T-helper 2 cell (primary cell): ENCODE measurements at regions not wholly inside any gene's neighbourhood (a gene's known extent, or its start where the extent isn't known, plus 50 kb on each side); places are given as distances from the start of the nearest gene placed in this dataset.

Experiments used
- DNase-seq, 5 experiments: peaks; one replicate each; pipeline versions ENCODE4 v3.0.0 to v3.0.0-alpha.2; 2012 to 2022

- no peak for DNase-seq
Observed at GRCh38 chr10:25114036-25114411, 60.8 kb upstream of the GPR158 start.

GRCh38 chr10:25117757-25118156, 57.0 kb upstream of the GPR158 start:
- no peak for DNase-seq

DNA sequence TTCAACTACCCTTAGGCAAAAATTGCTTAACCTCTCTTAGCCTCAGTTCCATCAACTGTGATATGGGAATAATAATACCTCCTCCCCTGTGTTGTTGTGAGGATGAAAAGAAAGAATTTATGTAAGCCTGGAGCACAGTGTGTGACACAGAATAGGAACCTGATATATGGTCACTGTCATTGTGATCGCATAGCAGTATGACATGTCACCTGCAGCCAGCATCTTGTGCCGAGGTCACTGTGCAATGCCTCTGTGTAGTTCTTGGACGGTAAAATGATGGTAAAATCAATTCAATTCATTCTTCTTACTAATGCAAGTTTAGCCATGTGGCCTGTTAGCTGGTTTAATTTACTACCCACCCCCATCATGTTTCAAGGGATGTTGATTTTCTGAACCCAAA, 54.6 kb upstream of the GPR158 start:
- no peak for DNase-seq
